Adrenal gland (tissue), 5 donors: ENCODE measurements at regions not wholly inside any gene's neighbourhood (a gene's known extent, or its start where the extent isn't known, plus 50 kb on each side); places are given as distances from the start of the nearest gene placed in this dataset.

Source experiments
- CTCF ChIP-seq, 6 experiments: fragments of 450-650 bp in 4 of 6; fragments of 200-600 bp in 2 of 6; sonication (generic) in 1 of 6; IDR thresholded peaks; 1 replicate in 5 of 6; 2 replicates in 1 of 6; pipeline versions ENCODE4 v1.5.1 to v1.8.0; 2016 to 2021; ENCODE audit warnings: antibody characterized with exemption in 6 of 6, mild to moderate bottlenecking in 2 of 6, moderate library complexity in 1 of 6
- POLR2A ChIP-seq, 2 donors: fragments of 450-650 bp; IDR thresholded peaks; one replicate each; pipeline ENCODE4 v1.6.1; 2017; ENCODE audit warnings: antibody characterized with exemption in 2 of 2, mild to moderate bottlenecking in 2 of 2, moderate library complexity in 1 of 2
- donor health status: DM: no; HTN: no; CAD: no.

DNA sequence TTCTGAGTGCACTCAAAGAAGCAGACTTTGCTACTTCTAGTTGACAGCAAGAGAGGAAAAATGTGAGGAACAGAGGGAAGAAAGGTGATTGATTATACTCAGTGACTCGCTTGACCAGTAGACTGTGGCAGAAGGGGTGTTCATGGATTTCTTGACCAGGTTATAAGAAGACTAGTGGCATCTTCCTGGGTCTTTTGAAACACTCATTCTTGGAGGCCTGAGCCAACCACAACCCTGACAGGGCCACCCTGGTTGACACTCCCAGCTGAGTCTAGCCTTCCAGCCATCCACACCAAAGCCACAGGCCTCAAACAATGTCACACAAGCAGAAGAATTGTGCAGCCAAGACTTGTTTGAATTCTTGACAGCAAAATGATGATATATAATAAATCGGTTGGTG lies 366.3 kb downstream of the SS18 start:
- TF ChIP-seq CTCF (IDR thresholded peaks at IDR 0.05) (no peak), POLR2A (IDR thresholded peaks at IDR 0.05) (no peak)
